ENCODE measurements at regions not wholly inside any gene's neighbourhood (a gene's known extent, or its start where the extent isn't known, plus 50 kb on each side); places are given as distances from the start of the nearest gene placed in this dataset.

- no peak for TF ChIP-seq CTCF (IDR thresholded peaks at IDR 0.05)
- DNase-seq (ENCODE audit: low spot score), result no peak
Measured at GRCh38 chr18:7476386-7476785, 90.7 kb upstream of the PTPRM start.

GRCh38 chr18:7479756-7480155 lies 87.4 kb upstream of the PTPRM start:
- H3K27ac ChIP-seq, result peak overlapping the region in 1 of 2 donors; percentile 56
- H3K4me3 ChIP-seq, result no peak overlapping the region
- TF ChIP-seq CTCF (IDR thresholded peaks at IDR 0.05), result no peak
- no peak for DNase-seq (ENCODE audit: low spot score)

More at GRCh38 chr18:7476386-7476785, 90.7 kb upstream of the PTPRM start:
- H3K27ac ChIP-seq, result no peak overlapping the region
- H3K4me3 ChIP-seq, result no peak overlapping the region

GRCh38 chr18:7480879-7481278 lies 86.2 kb upstream of the PTPRM start:
- H3K4me3 ChIP-seq, result no peak overlapping the region
- no peak for DNase-seq (ENCODE audit: low spot score)
- TF ChIP-seq CTCF (IDR thresholded peaks at IDR 0.05), result no peak
- no peak overlapping the region for H3K27ac ChIP-seq

GRCh38 chr18:7482342-7482741 lies 84.8 kb upstream of the PTPRM start:
- no peak for TF ChIP-seq CTCF (IDR thresholded peaks at IDR 0.05)
- Histone ChIP-seq H3K4me3 (no peak overlapping the region), H3K27ac (no peak overlapping the region)
- DNase-seq (ENCODE audit: low spot score), result no peak

GRCh38 chr18:7485616-7486015 lies 81.5 kb upstream of the PTPRM start:
- H3K27ac ChIP-seq, result no peak overlapping the region
- no peak overlapping the region for H3K4me3 ChIP-seq
- TF ChIP-seq CTCF (IDR thresholded peaks at IDR 0.05), result no peak
- DNase-seq (ENCODE audit: low spot score), result no peak

GRCh38 chr18:7488571-7488970 lies 78.5 kb upstream of the PTPRM start:
- no peak for TF ChIP-seq CTCF (IDR thresholded peaks at IDR 0.05)
- H3K27ac ChIP-seq, result no peak overlapping the region
- no peak for DNase-seq (ENCODE audit: low spot score)
- H3K4me3 ChIP-seq, result no peak overlapping the region

GRCh38 chr18:7490104-7490503 lies 77.0 kb upstream of the PTPRM start:
- Histone ChIP-seq H3K27ac (no peak overlapping the region), H3K4me3 (no peak overlapping the region)
- DNase-seq (ENCODE audit: low spot score), result no peak
- TF ChIP-seq CTCF (IDR thresholded peaks at IDR 0.05), result no peak

All from coronary artery (tissue), 2 donors.